ENCODE measurements at regions not wholly inside any gene's neighbourhood (a gene's known extent, or its start where the extent isn't known, plus 50 kb on each side); places are given as distances from the start of the nearest gene placed in this dataset.

DNA sequence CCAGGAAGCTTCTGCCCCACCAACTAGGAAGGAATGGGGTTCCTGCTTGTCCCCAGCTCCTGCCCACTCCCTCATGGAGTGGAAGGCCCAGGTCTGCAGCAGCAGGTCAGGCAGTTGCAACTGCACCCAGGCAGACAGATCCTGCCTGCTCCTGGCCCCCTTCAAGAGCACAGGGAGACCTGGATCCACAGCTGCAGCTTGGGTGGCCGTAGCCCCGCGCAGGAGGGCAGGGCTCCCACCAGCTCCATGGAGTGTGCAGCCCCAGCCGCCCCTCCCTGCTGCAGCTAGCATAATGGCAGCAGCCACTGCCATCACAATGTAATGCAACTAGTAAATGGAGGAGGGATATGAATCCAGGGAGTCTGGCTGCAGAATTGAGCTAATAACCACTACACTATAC lies 187.5 kb upstream of the PLET1 start:
- Histone ChIP-seq H2BK12ac (ENCODE audit: low read depth, low read length) (no peak overlapping the region), H4K8ac (ENCODE audit: extremely low read depth, insufficient read depth, low read length) (peak overlapping the region; percentile 51), H3K79me2 (ENCODE audit: control insufficient read depth in 1 of 2, insufficient read depth in 2 of 2, low read length in 2 of 2) (no peaks in the 10 kb centered on the region), H3K14ac (ENCODE audit: insufficient read length) (no peak overlapping the region), H3K4me3 (ENCODE audit: extremely low read depth in 1 of 4, insufficient read depth in 2 of 4, low read depth in 3 of 4, low read length in 4 of 4) (no peak overlapping the region), H3K23me2 (ENCODE audit: low read depth, low read length) (no peaks in the 10 kb centered on the region; the same call in 1 of the 2 replicates), H3K4ac (replicated peaks; ENCODE audit: insufficient read length, low read depth, low read length) (no peak overlapping the region), H3K4me1 (replicated peaks in 1 of 4; ENCODE audit: control insufficient read depth in 3 of 4, insufficient read depth in 4 of 4, low read length in 3 of 4) (no peaks in the 10 kb centered on the region), H4K5ac (ENCODE audit: insufficient read length, low read depth, low read length) (no peak overlapping the region), H3K56ac (replicated peaks; ENCODE audit: insufficient read length, low read depth, low read length) (no peak overlapping the region), H2BK5ac (ENCODE audit: low read depth, low read length) (no peak overlapping the region), H2AK5ac (ENCODE audit: low read depth, low read length) (no peak overlapping the region), H3K27ac (ENCODE audit: low read depth, low read length) (no peak overlapping the region), H4K20me1 (replicated peaks in 1 of 2; ENCODE audit: control insufficient read depth in 1 of 2, insufficient read depth in 2 of 2, low read length in 2 of 2) (no peaks in the 10 kb centered on the region), H2BK120ac (replicated peaks; ENCODE audit: low read depth, low read length) (no peak overlapping the region), H3K18ac (ENCODE audit: extremely low read depth, low read length) (no peak overlapping the region), H3K9me3 (ENCODE audit: insufficient read depth in 2 of 2, low read depth in 1 of 2, low read length in 1 of 2) (peaks cover 0 to 4% of the 10 kb centered on the region in 2 experiments; a peak in 1 of 4 replicates), H2AFZ (ENCODE audit: low read length) (no peak overlapping the region), H4K91ac (replicated peaks; ENCODE audit: insufficient read length, low read length) (no peak overlapping the region), H3K79me1 (ENCODE audit: low read depth, low read length) (no peaks in the 10 kb centered on the region), H3K9ac (replicated peaks in 1 of 4; ENCODE audit: extremely low read depth in 1 of 4, low read depth in 3 of 4, low read length in 3 of 4) (no peak overlapping the region), H2BK20ac (ENCODE audit: low read length) (no peak overlapping the region), H3K4me2 (ENCODE audit: insufficient read depth in 1 of 2, low read depth in 2 of 2, low read length in 2 of 2) (no peak overlapping the region), H2BK15ac (ENCODE audit: low read length) (no peak overlapping the region), H3K23ac (ENCODE audit: insufficient read length) (no peak overlapping the region), H3K36me3 (ENCODE audit: control insufficient read depth in 2 of 4, insufficient read depth in 4 of 4, low read length in 3 of 4) (no peaks in the 10 kb centered on the region), H3K27me3 (replicated peaks in 1 of 4; ENCODE audit: control insufficient read depth in 3 of 4, extremely low read depth in 1 of 4, insufficient read depth in 3 of 4, low read length in 3 of 4) (peaks cover 0 to 1% (median 0%) of the 10 kb centered on the region in 4 experiments; a peak in 2 of 7 replicates)
- WGBS, 2 experiments (ENCODE audit: extremely low coverage in 1 of 2, insufficient coverage in 1 of 2, insufficient read length in 1 of 2, insufficient replicate concordance in 2 of 2, low coverage in 1 of 2, low lambda C conversion rate in 2 of 2, missing lambda C conversion rate in 1 of 2): 94% methylated on average over 4 of the region's 4 CpGs; no CpG with 5 or more reads in 1 of the 2 experiments
- no peak for FAIRE-seq
- ChIA-PET CTCF (ENCODE audit: partially characterized antibody) (interaction anchor here (0.6 to 5.2 kb wide), 7 partner anchors 8 to 841 kb away, joined by 3 to 33 read pairs (median 4); no protein-coding TSS in a partner anchor), POLR2A (ENCODE audit: partially characterized antibody) (no interaction called here)
- no peak for DNase-seq (ENCODE audit: low read depth in 1 of 2, low spot score in 2 of 2)

All from H1 (cell line).